ENCODE measurements at regions not wholly inside any gene's neighbourhood (a gene's known extent, or its start where the extent isn't known, plus 50 kb on each side); places are given as distances from the start of the nearest gene placed in this dataset.

DNA sequence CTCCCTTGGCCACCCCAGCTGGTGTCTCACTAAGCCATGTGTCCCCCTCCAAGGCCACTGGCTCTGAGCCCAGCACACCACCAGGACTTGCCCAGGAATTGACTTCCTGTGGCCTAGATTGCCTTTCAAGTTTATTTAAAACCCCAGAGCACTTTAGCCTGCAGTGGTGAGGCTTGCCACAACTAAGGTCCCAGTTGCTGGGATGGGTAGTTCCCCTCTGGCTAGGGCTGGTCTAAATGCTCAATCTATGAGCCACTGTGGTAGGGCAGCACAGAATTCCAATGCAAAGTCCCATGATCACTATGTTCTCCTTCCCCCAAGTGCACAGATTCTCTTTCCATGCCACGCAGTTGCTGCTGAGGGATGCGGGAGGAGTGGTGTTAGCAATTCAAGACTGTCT is 61.1 kb upstream of the HCCS start:
- Histone ChIP-seq H3K79me2 (ENCODE audit: insufficient read depth, low read length) (no peaks in the 10 kb centered on the region), H3K4me1 (ENCODE audit: insufficient read depth, low read length, poor library complexity, severe bottlenecking) (no peaks in the 10 kb centered on the region), H3K9me3 (ENCODE audit: insufficient read depth, low read depth, low read length) (no peaks in the 10 kb centered on the region), H4K20me1 (ENCODE audit: insufficient read depth, low read length, poor library complexity, severe bottlenecking) (no peaks in the 10 kb centered on the region), H3K9me2 (replicated peaks; ENCODE audit: low read depth, low read length) (no peaks in the 10 kb centered on the region), H3K27me3 (ENCODE audit: insufficient read depth, low read length, poor library complexity, severe bottlenecking) (no peaks in the 10 kb centered on the region), H3K4me3 (ENCODE audit: low read length, poor library complexity, severe bottlenecking) (no peak overlapping the region), H3K36me3 (ENCODE audit: insufficient read depth, low read length) (no peaks in the 10 kb centered on the region), H3K4me2 (ENCODE audit: low read depth, low read length, poor library complexity, severe bottlenecking) (no peak overlapping the region), H3K9ac (ENCODE audit: low read depth, low read length, poor library complexity, severe bottlenecking) (no peak overlapping the region), H3F3A (ENCODE audit: low read depth) (no peaks in the 10 kb centered on the region), H2AFZ (ENCODE audit: low read length) (no peak overlapping the region)
- TF ChIP-seq, protein P1, sequence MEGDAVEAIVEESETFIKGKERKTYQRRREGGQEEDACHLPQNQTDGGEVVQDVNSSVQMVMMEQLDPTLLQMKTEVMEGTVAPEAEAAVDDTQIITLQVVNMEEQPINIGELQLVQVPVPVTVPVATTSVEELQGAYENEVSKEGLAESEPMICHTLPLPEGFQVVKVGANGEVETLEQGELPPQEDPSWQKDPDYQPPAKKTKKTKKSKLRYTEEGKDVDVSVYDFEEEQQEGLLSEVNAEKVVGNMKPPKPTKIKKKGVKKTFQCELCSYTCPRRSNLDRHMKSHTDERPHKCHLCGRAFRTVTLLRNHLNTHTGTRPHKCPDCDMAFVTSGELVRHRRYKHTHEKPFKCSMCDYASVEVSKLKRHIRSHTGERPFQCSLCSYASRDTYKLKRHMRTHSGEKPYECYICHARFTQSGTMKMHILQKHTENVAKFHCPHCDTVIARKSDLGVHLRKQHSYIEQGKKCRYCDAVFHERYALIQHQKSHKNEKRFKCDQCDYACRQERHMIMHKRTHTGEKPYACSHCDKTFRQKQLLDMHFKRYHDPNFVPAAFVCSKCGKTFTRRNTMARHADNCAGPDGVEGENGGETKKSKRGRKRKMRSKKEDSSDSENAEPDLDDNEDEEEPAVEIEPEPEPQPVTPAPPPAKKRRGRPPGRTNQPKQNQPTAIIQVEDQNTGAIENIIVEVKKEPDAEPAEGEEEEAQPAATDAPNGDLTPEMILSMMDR (conservative IDR thresholded peaks at IDR 0.05; ENCODE audit: low read length) = no peak
- no peak for TF ChIP-seq EZH2phosphoT487 (IDR thresholded peaks at IDR 0.05; ENCODE audit: borderline replicate concordance)

DNA sequence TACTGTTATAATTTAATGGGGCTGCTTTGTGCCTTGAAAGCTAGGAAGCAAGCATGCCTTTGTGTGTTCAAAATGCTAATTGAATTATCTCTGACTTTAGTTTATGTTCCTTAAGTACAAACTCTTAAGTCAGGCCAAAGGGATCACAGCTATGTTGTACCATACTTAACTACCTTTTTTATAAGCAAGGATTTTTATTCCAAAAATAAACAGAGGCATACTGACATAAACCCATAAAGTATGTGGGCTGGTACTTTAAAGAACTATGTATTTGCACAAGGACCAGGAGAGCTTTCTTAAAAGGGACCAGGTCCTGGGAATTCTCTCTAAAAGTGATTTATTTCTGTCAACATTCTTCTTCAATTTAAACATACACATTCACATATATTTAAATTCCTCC is 57.8 kb upstream of the HCCS start:
- Histone ChIP-seq H4K20me1 (ENCODE audit: insufficient read depth, low read length, poor library complexity, severe bottlenecking) (no peaks in the 10 kb centered on the region), H3K4me2 (ENCODE audit: low read depth, low read length, poor library complexity, severe bottlenecking) (no peak overlapping the region), H3K79me2 (ENCODE audit: insufficient read depth, low read length) (no peaks in the 10 kb centered on the region), H3K27me3 (ENCODE audit: insufficient read depth, low read length, poor library complexity, severe bottlenecking) (no peaks in the 10 kb centered on the region), H3K9ac (ENCODE audit: low read depth, low read length, poor library complexity, severe bottlenecking) (no peak overlapping the region), H3K4me1 (ENCODE audit: insufficient read depth, low read length, poor library complexity, severe bottlenecking) (no peaks in the 10 kb centered on the region), H3F3A (ENCODE audit: low read depth) (no peaks in the 10 kb centered on the region), H3K36me3 (ENCODE audit: insufficient read depth, low read length) (no peaks in the 10 kb centered on the region), H3K9me3 (ENCODE audit: insufficient read depth, low read depth, low read length) (no peaks in the 10 kb centered on the region), H2AFZ (ENCODE audit: low read length) (no peak overlapping the region), H3K9me2 (replicated peaks; ENCODE audit: low read depth, low read length) (no peaks in the 10 kb centered on the region), H3K4me3 (ENCODE audit: low read length, poor library complexity, severe bottlenecking) (no peak overlapping the region)
- TF ChIP-seq, protein P1 (conservative IDR thresholded peaks at IDR 0.05; ENCODE audit: low read length) = no peak
- TF ChIP-seq EZH2phosphoT487 (IDR thresholded peaks at IDR 0.05; ENCODE audit: borderline replicate concordance) = no peak

DNA sequence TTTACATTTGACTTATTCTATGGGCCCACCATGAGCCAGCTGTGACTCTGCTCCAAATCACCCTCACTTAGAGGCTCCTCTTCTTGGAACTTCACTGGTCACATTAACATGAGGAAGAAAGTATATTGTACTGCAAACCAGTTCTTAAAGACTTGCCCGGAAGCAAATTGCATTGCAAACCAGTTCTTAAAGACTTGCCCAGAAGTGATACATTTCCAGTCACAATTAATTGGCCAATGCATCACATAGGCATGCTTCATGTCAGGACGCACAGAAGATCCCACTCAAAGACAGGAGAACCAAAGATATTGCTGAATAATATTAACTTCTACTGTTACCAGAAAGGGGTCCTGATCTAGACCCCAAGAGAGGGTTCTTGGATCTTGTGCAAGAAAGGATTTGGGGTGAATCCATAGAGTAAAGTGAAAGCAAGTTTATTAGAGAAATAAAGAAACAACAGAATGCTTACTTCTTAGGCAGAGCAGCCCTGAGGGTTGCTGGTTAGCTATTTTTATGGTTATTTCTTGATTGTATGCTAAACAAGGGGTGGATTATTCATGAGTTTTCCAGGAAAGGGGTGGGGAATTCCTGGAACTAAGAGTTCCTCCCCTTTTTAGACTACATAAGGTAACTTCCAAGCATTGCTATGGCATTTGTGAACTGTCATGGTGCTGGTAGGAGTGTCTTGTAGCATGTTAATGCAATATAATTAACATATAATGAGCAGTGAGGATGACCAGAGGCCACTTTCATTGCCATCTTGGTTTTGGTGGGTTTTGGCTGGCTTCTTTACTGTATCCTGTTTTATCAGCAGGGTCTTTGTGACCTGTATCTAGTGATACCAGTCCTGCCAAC is 54.6 kb upstream of the HCCS start:
- no peak overlapping the region for H3K4me2 ChIP-seq (ENCODE audit: low read depth, low read length, poor library complexity, severe bottlenecking)
- no peaks in the 10 kb centered on the region for H3K36me3 ChIP-seq (ENCODE audit: insufficient read depth, low read length)
- H4K20me1 ChIP-seq (ENCODE audit: insufficient read depth, low read length, poor library complexity, severe bottlenecking) = no peaks in the 10 kb centered on the region
- H3K9me3 ChIP-seq (ENCODE audit: insufficient read depth, low read depth, low read length) = no peaks in the 10 kb centered on the region
- no peaks in the 10 kb centered on the region for H3F3A ChIP-seq (ENCODE audit: low read depth)
- TF ChIP-seq EZH2phosphoT487 (IDR thresholded peaks at IDR 0.05; ENCODE audit: borderline replicate concordance) = no peak
- TF ChIP-seq, protein P1 (conservative IDR thresholded peaks at IDR 0.05; ENCODE audit: low read length) = no peak
- H3K4me3 ChIP-seq (ENCODE audit: low read length, poor library complexity, severe bottlenecking) = no peak overlapping the region
- H3K27me3 ChIP-seq (ENCODE audit: insufficient read depth, low read length, poor library complexity, severe bottlenecking) = no peaks in the 10 kb centered on the region
- no peak overlapping the region for H3K9ac ChIP-seq (ENCODE audit: low read depth, low read length, poor library complexity, severe bottlenecking)
- H3K9me2 ChIP-seq (replicated peaks; ENCODE audit: low read depth, low read length) = no peaks in the 10 kb centered on the region
- no peak overlapping the region for H2AFZ ChIP-seq (ENCODE audit: low read length)
- no peaks in the 10 kb centered on the region for H3K79me2 ChIP-seq (ENCODE audit: insufficient read depth, low read length)
- no peaks in the 10 kb centered on the region for H3K4me1 ChIP-seq (ENCODE audit: insufficient read depth, low read length, poor library complexity, severe bottlenecking)
